ENCODE measurements at regions not wholly inside any gene's neighbourhood (a gene's known extent, or its start where the extent isn't known, plus 50 kb on each side); places are given as distances from the start of the nearest gene placed in this dataset.

- Histone ChIP-seq H3K4me1 (peaks cover 0 to 15% (median 10%) of the 10 kb centered on the region in 4 donors), H3K4me3 (no peak overlapping the region), H3K9me3 (no peaks in the 10 kb centered on the region), H3K27ac (no peak overlapping the region), H3K36me3 (no peaks in the 10 kb centered on the region), H3K27me3 (peaks cover 4 to 17% (median 5%) of the 10 kb centered on the region in 3 donors)
- peak; percentile 59 for DNase-seq
- TF ChIP-seq POLR2A (IDR thresholded peaks at IDR 0.05): no peak
- no peak for TF ChIP-seq CTCF (IDR thresholded peaks at IDR 0.05)
- TF ChIP-seq EP300 (IDR thresholded peaks at IDR 0.05): no peak
- 85 to 90% methylated on average over 12 of the region's 12 CpGs for WGBS, 2 donors
- intact Hi-C loops (cut with DNase I): loop anchor here (5.0 kb wide), 3 partner anchors 61 to 331 kb away; partner anchors contain the start of gene DLL1
Measured at GRCh38 chr6:169960886-169961611, 209.6 kb downstream of the ERMARD start.

- Histone ChIP-seq H3K9me3 (no peaks in the 10 kb centered on the region), H3K4me3 (no peak overlapping the region), H3K27me3 (peaks cover 4 to 17% (median 5%) of the 10 kb centered on the region in 3 donors), H3K4me1 (peaks cover 0 to 15% (median 10%) of the 10 kb centered on the region in 4 donors), H3K27ac (no peak overlapping the region), H3K36me3 (no peaks in the 10 kb centered on the region)
- 86 to 88% methylated on average over 10 of the region's 10 CpGs for WGBS, 2 donors
- TF ChIP-seq EP300 (IDR thresholded peaks at IDR 0.05) (no peak), POLR2AphosphoS5 (IDR thresholded peaks at IDR 0.05) (no peak), CTCF (IDR thresholded peaks at IDR 0.05) (no peak), POLR2A (IDR thresholded peaks at IDR 0.05) (no peak)
- intact Hi-C loops (cut with DNase I): loop anchor here (5.0 kb wide), 3 partner anchors 62 to 332 kb away; partner anchors contain the start of gene DLL1
- peak; percentile 57 for DNase-seq
Measured at GRCh38 chr6:169960521-169960885, 209.1 kb downstream of the ERMARD start.

- 90 to 92% methylated on average over 4 of the region's 4 CpGs for WGBS, 2 donors
- intact Hi-C loops (cut with DNase I): loop anchor here (5.0 kb wide), 3 partner anchors 62 to 332 kb away; partner anchors contain the start of gene DLL1
- H3K4me3 ChIP-seq: no peak overlapping the region
- no peak overlapping the region for H3K27ac ChIP-seq
- peaks cover 0 to 15% (median 10%) of the 10 kb centered on the region in 4 donors for H3K4me1 ChIP-seq
- no peaks in the 10 kb centered on the region for H3K36me3 ChIP-seq
- no peaks in the 10 kb centered on the region for H3K9me3 ChIP-seq
- peaks cover 4 to 17% (median 5%) of the 10 kb centered on the region in 3 donors for H3K27me3 ChIP-seq
- no peak for DNase-seq
- TF ChIP-seq CTCF (IDR thresholded peaks at IDR 0.05) (no peak), EP300 (IDR thresholded peaks at IDR 0.05) (no peak), POLR2A (IDR thresholded peaks at IDR 0.05) (no peak), POLR2AphosphoS5 (IDR thresholded peaks at IDR 0.05) (no peak)
Measured at GRCh38 chr6:169960003-169960344, 208.6 kb downstream of the ERMARD start.

- peak; percentile 82 for DNase-seq
- WGBS, 2 donors: 35 to 41% methylated on average over 28 of the region's 28 CpGs
- Histone ChIP-seq H3K4me3 (no peak overlapping the region), H3K27ac (no peak overlapping the region), H3K4me1 (peaks cover 0 to 15% (median 10%) of the 10 kb centered on the region in 4 donors), H3K9me3 (no peaks in the 10 kb centered on the region), H3K27me3 (peaks cover 4 to 17% (median 5%) of the 10 kb centered on the region in 3 donors), H3K36me3 (no peaks in the 10 kb centered on the region)
- intact Hi-C loops (cut with DNase I): loop anchor here (5.0 kb wide), 3 partner anchors 63 to 333 kb away; partner anchors contain the start of gene DLL1
- TF ChIP-seq POLR2A (IDR thresholded peaks at IDR 0.05) (no peak), CTCF (IDR thresholded peaks at IDR 0.05) (no peak), EP300 (IDR thresholded peaks at IDR 0.05) (no peak), POLR2AphosphoS5 (IDR thresholded peaks at IDR 0.05) (peak in 2 of 4 donors; percentile 11 to 22)
Measured at GRCh38 chr6:169959136-169960002, 207.9 kb downstream of the ERMARD start.
